ENCODE measurements at regions not wholly inside any gene's neighbourhood (a gene's known extent, or its start where the extent isn't known, plus 50 kb on each side); places are given as distances from the start of the nearest gene placed in this dataset.
A peak's percentile ranks its signal among the peaks of the same experiment; 100 is the strongest.
"Not testable (repeated sequence)": the region's sequence is repeated elsewhere in the genome, so short reads cannot be mapped to it uniquely, and the experiment has no call there.

DNA sequence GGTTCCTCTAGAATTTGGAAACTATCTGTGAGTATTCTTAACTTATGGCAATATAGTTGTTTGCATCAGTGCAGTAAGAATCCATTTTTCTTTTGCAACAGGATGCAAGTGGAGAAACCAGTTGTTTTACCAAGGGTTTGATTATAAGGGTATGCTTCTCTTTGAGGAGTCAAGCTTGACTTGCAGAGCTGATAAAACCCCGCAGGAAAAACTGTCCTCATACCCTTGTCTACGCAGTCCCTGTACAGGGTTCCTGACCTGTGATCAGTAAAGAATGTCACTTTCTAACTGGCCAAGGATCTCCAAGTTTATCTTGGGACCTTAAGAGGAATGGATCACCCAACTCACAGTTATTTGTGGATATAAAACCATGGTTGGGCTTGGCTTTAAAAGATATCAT lies 161.1 kb upstream of the OLIG3 start:
- no peak for DNase-seq (ENCODE audit: low spot score)

DNA sequence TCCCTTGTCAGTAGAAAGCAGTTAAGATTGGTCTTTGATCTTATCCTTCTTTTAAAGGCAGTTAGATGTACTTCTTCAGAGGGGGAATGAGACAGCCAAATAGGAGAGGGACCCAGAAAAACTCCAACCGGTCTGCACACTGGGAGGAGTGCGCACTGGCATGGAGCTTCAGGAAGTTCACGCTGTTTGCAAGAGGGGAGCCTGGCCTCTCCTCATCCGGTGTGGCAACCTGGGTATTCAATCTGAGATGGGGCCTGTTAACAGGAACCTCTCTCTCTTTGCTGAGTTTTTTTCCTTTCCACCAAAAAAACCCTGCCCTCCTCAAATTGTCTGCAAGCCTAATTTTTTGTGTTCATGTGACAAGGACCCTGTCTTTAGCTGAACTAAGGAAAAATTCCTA lies 162.5 kb upstream of the OLIG3 start:
- no peak for DNase-seq (ENCODE audit: low spot score)

DNA sequence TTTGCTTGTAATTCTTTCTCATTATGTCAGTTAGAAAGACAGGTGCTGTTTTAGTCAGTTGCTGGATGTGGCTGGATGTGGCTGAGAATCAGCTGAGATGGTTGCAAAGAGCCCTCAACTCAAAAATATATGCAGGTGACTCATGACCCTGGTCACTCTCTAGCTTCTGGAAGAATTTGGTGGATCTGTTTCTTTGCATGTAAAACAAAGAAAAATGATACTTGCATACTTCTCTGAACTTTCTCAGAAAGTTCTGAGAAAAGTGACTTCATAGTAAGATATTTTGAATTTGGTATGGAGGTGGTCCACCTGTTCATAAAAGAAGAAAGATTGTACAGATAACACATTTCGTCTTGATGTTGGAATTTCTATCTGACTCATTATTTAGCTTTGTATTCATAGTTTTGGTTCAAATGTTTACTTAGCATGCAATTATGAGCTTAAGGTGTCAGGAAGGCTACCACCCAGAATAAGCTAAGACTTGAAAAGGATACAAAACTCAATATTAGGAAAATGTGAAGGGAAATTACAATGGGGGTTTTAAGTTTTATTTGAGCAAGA lies 163.2 kb upstream of the OLIG3 start:
- DNase-seq (ENCODE audit: low spot score) = peak; percentile 66

DNA sequence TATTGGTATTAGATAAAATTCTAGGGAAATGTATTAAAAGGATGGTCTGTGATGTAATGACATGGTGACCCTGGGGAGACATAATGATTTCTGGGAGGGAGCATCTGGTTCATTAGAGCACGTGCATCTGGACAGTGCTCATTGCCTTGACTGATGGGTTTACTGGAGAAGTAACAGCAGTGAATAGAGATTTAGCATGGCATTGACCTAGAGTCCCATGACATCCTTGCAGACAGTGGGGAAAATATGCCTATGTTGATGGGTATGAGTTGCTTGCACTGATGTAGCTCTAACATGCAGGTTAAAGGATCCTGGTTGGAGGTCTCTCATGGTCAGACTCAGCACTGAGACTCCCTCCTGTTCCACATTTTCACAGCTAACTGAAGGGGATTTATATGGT lies 164.1 kb upstream of the OLIG3 start:
- DNase-seq (ENCODE audit: low spot score) = no peak

DNA sequence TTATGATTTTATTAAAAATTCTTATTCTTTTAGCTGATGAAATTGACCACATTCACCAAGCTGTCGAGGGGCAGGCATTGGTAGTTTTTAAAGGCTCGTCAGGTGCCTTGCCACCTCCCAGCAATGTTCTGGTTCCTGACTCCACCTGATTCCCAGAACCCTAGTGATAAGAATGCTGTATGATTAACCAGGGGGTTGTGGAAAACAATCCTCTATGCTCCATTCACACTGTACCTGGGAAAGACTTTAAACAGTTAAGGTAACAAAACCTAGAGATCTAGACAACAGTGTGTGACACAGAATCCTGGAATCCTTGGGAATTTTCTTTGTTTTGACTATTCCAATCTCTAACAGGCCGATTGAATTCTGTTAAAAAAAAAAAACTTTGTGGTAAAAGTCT lies 165.7 kb upstream of the OLIG3 start:
- peak; percentile 67 for DNase-seq (ENCODE audit: low spot score)

DNA sequence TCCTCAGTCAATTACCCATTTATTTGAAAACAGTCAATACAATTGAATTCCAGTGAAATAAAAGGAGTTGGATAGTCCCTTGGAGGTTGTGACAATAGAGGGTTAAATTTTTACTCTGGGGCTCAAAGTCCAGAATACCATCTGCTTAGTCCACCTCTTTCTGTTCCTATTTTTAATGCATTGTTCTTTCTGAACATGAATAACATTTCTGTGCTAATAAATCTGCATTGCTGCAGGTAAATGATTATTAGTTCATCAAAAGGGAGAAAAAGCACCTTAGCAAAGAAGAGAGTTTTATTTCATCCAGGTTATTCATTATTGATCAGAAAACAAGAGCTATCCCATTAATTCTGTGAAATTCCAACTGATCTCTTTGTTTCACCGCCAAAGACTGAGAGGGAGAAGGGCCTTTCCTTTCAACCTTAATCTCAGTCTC lies 166.1 kb upstream of the OLIG3 start:
- DNase-seq (ENCODE audit: low spot score) = no peak

DNA sequence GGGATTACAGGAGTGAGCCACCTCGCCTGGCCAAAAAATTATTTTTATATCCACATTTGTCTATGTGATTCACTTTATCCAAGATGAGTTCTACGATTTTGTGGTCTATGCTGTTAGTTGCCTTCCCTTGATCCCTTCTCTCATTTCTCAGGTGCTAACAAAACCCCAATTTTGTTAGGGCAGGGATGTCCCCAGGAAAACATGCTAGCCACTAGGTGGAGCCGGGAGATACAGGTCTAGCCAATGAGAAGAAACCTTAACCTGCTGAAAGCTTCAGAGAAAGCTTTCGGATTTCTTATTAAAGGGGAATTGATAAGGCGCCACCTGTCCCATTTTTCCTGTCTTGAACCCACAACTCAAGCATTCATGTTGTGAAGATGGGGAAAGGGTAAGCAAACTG lies 167.4 kb upstream of the OLIG3 start:
- DNase-seq (ENCODE audit: low spot score) = peak; percentile 44

DNA sequence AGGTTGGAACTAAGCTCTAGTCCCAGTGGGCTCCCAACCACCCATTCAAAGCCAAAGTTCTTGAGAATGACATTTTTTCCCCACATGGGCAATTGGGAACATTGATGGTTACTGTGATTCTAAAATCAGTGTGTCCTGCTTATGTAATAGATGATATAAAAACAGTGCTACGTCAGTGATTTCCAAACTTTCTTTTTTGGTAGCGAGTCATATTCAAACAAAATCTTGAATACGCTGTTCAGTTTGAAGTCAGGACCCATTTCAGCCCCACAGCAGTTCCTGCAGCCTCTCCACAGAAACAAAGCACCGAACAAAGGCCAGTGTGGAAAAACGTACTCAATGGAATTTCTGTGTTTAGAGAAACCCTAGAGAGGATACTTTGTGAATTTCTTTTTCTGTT lies 170.0 kb upstream of the OLIG3 start:
- no peak for DNase-seq (ENCODE audit: low spot score)

DNA sequence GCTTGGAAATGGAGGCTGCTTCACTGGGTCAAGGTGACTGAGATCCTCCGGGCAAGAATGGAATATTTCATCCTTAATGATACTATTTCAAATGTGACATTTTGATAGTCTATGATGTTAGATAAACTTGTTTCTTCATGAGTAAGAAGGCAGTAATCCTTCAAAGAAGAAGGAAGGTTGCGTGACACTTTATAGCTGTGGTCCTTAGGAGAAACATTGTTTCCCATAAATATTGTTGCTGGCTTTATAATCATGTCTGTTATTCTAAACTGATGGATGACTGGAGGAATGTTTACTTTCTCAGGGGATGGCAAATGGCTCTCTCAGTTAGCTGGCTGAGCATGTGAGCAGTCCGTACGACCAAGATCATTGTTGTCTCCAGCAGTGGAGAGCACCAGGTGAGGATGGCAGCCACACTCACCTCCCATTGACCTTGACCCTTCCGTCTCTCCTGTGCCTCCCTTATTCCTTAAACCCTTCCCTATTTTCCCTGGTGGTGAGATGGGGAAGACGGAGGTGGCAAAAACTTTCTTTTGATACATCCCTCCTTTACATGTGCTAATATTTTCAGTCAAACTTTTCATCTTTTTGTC lies 171.2 kb upstream of the OLIG3 start:
- DNase-seq (ENCODE audit: low spot score) = no peak

DNA sequence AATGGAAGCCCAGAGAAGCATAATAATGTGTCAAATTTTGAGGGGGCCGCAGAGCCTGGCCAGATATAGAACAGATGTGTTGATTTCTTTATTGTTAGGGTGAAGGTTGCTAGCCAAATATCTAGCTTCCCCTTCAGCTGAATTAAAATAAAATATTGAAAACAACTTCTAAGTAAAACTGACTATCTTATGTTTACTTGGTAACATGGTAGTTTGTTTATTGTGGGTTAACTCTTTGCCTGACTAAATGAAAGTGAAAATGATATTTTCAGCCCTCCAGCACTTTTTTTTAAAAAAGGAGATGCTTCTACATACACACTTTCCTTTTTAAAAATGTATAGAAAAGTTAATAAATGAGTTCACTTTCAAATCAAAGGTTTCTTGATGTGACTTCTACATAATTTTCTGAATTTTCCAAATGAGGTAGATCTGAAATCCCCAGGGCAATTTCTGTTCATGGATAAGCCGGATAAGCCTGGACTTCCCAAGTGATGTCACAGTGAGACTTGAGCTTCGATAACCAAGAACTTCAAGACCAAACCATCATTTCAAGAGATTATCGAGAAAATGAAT lies 172.1 kb upstream of the OLIG3 start:
- no peak for DNase-seq (ENCODE audit: low spot score)

DNA sequence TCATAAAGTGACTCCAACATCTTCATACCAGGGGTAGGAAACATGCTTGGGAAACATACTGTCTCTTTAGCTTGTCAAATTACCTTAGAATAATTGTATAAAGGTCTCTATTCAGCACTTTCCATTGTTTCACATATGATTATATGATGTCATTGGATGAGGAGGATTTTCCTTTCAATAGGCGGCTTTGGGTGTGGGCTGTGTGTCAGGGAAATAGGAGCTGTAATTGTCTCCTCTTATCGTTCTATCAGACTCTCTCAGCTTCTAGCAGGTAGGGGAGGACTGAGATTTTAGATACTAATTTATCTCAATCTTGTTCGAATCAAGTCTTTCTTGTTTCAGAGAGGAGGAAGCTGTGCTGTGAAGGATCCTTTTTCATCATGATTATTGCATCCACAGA lies 179.4 kb upstream of the OLIG3 start:
- no peak for DNase-seq (ENCODE audit: low spot score)

DNA sequence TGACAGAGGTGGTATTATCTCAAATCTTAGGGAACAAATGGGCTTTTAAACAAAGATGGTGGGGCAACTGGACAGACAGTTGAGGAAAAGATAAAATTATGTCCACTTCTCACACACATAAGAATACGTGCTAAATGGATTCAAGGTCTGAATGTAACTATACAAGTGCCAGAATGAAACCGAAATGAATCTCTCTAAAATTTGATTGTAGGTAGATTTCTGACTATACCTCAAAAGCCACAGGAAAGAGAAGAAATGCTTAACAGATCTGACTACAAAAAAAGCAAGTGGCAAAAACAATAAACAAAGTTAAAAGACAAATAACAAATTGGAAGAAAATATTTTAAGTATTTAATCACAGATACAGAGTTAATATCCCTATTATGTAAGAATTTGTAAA lies 182.7 kb upstream of the OLIG3 start:
- no peak for DNase-seq (ENCODE audit: low spot score)

DNA sequence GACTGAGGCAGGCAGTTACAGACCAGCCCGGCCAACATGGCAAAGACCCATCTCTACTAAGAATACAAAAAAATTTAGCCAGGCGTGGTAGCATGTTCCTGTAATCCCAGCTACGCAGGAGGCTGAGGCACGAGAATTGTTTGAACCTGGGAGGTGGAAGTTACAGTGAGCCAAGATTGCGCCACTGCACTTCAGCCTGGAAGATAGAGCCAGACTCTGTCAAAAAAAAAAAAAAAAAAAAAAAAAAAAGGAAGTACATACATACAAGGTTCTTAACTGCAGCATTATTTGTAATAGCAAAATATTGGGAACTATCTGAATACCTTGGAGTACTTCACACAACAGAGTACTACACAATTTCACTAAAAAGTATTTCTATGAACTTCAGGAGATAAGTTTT lies 183.5 kb upstream of the OLIG3 start:
- DNase-seq (ENCODE audit: low spot score) = no peak

DNA sequence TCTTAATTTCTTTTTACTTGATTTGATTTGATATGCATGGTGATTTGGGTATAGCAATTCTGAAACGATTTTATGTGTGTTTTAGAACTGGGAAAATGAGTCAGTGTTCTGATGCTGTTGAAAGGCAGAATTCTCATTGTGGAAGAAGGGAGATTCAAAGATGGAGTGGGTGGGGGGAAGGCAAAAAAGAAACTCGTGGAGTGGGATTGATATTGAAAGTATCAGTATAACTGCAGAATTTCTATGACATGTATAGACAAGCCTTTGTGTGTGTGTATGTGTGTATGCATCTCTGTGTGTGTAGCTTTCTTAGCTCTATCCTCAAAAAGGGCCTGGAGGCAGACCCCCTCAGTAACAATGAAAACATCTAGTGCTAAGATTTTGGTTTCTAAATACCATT lies 184.3 kb upstream of the OLIG3 start:
- DNase-seq (ENCODE audit: low spot score) = no peak

DNA sequence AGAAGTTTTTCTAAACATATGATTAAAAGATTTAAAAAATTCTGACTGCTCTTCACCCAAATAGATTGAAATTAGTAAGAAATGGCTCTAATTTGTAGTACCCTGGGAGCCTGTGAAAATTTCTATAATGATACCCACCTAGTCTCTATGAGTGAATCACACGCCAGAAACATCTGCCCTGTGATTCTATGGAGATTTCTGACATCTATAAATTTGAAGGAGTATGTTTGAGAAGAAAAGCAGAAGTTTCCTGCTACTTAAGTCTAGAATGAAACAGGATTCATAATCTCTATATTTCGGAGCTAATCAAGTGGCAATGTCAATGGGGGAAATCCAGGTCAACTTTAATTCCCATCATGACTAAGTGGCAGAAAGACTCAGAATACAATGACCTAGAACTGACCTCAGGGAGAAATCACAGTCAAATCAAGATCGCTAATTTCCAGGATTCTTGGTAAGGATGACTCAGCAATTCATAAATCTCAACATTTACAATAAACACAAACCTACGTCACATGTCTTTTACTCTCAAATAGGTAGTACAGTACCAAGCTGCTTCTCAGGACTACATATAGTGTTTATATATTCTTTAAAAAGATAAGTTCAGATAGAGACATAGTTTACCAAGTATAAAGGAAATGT lies 186.2 kb upstream of the TNFAIP3 start:
- DNase-seq (ENCODE audit: low spot score) = no peak

DNA sequence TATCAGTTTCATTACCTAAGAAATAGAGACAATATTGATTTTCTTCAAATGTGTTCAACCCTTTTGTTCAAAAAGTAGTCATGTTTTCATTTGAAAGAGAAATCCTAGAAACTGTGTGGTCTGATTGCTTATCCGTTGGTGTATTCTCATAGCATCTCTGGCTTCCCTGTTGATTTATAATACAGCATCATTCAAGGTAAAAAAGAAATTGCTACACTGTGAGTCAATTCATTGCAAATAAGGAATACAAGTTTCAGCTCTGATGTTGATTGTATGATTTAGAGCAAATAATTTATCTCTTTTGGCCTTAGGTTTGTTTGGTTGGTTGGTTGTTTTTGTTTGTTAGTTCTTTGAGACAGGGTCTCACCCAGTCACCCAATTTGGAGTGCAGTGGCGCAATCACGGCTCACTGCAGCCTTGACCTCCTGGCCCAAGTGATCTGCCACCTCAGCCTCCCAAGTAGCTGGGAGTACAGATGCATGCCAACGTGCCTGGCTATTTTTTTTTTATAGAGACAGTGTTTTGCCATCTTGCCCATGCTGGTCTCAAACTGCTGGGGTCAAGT lies 185.5 kb upstream of the TNFAIP3 start:
- no peak for DNase-seq (ENCODE audit: low spot score)

DNA sequence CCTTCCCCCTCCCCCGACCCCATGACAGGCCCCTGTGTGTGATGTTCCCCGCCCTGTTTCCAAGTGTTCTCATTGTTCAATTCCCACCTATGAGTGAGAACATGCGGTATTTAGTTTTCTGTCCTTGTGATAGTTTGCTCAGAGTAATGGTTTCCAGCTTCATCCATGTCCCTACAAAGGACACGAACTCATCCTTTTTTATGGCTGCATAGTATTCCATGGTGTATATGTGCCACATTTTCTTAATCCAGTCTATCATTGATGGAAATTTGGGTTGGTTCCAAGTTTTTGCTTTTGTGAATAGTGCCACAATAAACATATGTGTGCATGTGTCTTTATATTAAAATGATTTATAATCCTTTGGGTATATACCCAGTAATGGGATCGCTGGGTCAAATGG lies 184.4 kb upstream of the TNFAIP3 start:
- DNase-seq (ENCODE audit: low spot score) = not testable (repeated sequence)

DNA sequence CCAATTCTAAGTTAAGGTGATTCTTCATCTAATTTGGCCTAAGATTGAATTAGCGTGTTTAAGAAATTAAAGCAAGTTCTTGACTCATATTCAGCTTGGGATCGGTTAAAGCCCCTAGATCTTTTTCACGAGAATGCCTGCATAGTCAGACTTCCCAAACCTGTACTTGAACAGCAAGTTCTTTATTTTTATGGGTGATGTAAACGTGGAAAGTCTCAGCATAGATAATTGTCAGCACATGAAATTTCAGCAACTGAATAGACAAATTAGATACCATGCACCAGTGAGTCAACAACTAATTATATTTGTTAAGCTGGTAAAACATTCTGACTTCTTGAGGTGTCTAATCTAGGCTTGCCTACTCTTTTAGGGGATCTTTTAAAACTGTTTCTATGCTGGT lies 183.1 kb upstream of the TNFAIP3 start:
- no peak for DNase-seq (ENCODE audit: low spot score)

DNA sequence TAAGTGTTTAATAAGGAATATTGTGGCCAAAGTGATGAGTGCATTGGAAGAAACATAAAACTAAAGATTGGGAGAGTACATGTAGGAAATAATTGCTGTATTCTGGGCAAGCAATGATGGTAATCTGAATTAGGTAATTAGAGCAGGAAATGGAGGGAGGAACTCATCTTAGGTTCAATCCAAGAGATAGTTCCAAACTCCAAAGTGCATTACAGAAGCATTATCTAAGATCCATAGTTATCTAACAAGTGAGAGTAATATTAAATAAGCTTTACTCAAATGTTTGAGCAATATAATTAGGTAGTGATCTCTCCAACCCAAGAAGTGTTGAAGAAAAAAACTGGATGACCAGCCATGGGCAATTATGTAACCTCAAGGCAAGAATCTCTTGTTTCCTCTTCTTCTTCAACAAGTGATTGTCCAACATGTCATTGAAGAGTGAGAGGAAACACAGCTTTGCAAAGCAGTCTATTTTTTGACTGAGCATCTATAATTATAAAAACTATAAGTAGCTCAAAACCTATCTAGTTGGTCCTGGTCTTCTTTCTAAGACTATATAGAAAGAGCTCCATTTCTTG lies 181.2 kb upstream of the TNFAIP3 start:
- no peak for DNase-seq (ENCODE audit: low spot score)

DNA sequence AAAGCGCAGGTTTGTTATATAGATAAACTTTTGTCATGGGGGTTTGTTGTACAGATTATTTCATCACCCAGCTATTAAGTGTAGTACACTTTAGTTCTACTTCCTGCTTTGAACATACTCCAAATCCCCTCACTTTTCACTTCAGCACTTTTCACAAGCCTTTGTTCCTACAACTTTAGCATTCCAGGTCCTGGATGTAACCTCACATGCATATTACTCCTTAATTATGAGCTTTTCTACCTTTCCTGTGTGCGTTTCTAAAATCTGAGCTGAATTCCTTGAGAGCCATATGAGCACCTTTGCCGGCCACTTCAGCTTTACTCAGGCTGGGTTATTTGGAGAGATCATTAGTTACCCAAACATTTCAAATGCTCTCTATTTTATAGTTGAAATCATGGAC lies 179.2 kb upstream of the TNFAIP3 start:
- no peak for DNase-seq (ENCODE audit: low spot score)

DNA sequence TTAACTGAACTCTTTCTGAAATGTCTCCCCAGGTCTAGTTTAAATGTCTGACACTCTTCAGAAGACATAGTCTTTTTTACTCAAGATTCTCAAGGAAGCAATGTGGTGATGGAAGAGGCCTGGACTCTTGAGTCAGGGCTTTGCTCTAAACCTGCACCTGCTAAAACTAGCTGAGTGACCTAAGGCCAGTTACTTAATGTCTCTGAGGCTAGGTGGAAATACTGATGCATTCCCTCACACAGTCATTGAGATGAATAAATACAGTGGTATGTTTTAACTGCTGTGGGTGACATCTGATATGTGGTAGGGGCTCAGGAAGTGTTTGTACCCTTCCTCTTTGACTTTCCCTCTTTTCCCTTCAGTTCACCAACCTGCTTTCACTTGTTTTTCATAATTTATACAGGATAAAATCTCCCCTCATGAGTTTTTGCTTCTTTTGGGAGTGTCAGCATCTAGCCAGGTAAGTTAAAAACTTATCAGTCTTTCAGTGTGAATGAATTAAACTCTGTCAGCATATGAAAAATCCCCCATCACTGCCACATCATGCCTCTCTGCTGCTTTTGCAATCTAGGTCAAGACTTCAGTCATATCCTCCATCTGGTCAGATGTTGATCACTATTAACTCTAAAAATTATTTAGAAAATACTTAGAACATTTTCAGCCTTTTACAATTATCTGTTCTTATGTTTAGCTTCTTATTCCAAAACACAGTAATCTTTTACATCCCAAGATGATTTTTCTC lies 178.7 kb upstream of the TNFAIP3 start:
- DNase-seq (ENCODE audit: low spot score) = peak; percentile 74

DNA sequence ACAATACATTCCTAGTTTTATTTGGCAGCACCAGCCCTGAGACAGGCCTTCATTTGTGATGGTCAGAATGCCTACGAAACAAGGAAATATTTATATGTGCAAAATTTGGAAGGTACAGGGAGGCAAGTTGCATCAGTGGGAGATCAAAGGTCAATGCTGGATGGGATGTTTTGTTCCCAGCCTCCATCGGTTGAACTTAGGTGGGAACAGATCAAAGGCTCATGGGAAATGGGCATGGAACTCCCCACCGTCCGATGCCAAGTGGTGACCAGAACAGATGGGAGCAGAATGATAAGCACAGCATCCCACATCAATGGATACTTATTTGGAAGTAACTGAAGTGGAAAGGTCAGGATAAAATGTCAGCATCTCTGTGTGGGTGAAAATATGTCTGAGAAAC lies 177.7 kb upstream of the TNFAIP3 start:
- no peak for DNase-seq (ENCODE audit: low spot score)

Measured in kidney tubule cell (primary cell).